ENCODE measurements at regions not wholly inside any gene's neighbourhood (a gene's known extent, or its start where the extent isn't known, plus 50 kb on each side); places are given as distances from the start of the nearest gene placed in this dataset.

DNA sequence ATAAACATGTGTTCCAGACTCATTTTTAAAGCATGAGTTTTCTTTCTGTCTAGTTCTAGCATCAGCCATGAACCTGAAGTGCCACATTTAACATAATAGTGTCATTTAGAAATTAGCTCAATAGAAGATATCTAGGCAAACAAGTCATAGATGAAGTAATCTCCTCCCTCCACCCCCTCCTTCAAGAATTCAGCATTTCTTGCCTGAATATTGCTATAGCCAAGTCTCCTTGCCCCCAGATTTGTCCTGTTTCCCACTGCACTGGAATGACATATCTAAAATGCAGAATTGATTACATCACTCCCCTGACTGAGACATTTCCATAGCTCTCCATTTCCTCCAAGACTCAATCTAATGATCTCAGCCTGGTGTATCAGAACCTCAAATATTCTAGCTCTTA, 134.9 kb upstream of the BACH2 start:
- H3F3A ChIP-seq (ENCODE audit: insufficient read depth, low read depth): no peaks in the 10 kb centered on the region
- DNase-seq: no peak
- H3K79me2 ChIP-seq (ENCODE audit: low read depth): no peaks in the 10 kb centered on the region
- no peaks in the 10 kb centered on the region for H3K27me3 ChIP-seq (ENCODE audit: insufficient read depth, low read depth)
- no peak overlapping the region for H3K4me2 ChIP-seq
- no peaks in the 10 kb centered on the region for H3K9me2 ChIP-seq (ENCODE audit: insufficient read depth)
- no peak overlapping the region for H3K27ac ChIP-seq
- TF ChIP-seq, protein P1, sequence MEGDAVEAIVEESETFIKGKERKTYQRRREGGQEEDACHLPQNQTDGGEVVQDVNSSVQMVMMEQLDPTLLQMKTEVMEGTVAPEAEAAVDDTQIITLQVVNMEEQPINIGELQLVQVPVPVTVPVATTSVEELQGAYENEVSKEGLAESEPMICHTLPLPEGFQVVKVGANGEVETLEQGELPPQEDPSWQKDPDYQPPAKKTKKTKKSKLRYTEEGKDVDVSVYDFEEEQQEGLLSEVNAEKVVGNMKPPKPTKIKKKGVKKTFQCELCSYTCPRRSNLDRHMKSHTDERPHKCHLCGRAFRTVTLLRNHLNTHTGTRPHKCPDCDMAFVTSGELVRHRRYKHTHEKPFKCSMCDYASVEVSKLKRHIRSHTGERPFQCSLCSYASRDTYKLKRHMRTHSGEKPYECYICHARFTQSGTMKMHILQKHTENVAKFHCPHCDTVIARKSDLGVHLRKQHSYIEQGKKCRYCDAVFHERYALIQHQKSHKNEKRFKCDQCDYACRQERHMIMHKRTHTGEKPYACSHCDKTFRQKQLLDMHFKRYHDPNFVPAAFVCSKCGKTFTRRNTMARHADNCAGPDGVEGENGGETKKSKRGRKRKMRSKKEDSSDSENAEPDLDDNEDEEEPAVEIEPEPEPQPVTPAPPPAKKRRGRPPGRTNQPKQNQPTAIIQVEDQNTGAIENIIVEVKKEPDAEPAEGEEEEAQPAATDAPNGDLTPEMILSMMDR (conservative IDR thresholded peaks at IDR 0.05): no peak
- no peak for TF ChIP-seq EZH2 (IDR thresholded peaks at IDR 0.05; ENCODE audit: low read depth)
- H3K4me1 ChIP-seq (replicated peaks; ENCODE audit: insufficient read depth): no peaks in the 10 kb centered on the region
- 0 out of 2 replicates have a peak, but pooled peaks cover 9% of the 10 kb centered on the region for H3K9me3 ChIP-seq (ENCODE audit: insufficient read depth, low read depth)
- intact Hi-C loops (cut with micrococcal nuclease; ENCODE audit: unreplicated experiment): no loop called here
- no peak overlapping the region for H2AFZ ChIP-seq
- CTCF ChIA-PET: no interaction called here
- H3K36me3 ChIP-seq (ENCODE audit: low read depth): no peaks in the 10 kb centered on the region
- H3K4me3 ChIP-seq: no peak overlapping the region
- no peaks in the 10 kb centered on the region for H4K20me1 ChIP-seq (ENCODE audit: insufficient read depth)
- no TSS peak for BruUV-seq (replicated peaks)
- POLR2A ChIA-PET (ENCODE audit: unreplicated experiment): no interaction called here

DNA sequence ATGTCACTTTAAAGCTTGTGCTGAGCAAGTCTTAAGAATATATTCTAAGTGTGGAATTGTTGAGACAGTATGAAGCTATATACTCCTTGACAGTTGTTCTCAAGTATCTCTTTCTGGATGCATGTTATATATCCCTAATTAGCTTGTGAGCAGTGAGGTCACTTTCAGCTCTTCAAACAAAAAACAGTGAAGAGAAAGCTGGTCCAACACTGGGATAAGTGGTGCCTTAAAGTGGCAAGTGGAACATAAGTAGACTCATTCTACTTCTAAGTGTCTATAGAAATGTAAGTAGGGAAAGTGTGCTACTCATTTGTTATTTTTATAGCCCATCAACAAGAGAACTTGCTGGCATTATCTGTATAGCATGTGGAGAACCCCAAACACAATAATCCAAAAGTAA, 133.1 kb upstream of the BACH2 start:
- 0 out of 2 replicates have a peak, but pooled peaks cover 9% of the 10 kb centered on the region for H3K9me3 ChIP-seq (ENCODE audit: insufficient read depth, low read depth)
- no peak overlapping the region for H2AFZ ChIP-seq
- POLR2A ChIA-PET (ENCODE audit: unreplicated experiment): interaction anchor here (0.6 kb wide), 1 partner anchor 1466 kb away, joined by 5 read pairs; the partner anchor contains the start of gene RNGTT
- no peaks in the 10 kb centered on the region for H3F3A ChIP-seq (ENCODE audit: insufficient read depth, low read depth)
- TF ChIP-seq EZH2 (IDR thresholded peaks at IDR 0.05; ENCODE audit: low read depth): no peak
- TF ChIP-seq, protein P1 (conservative IDR thresholded peaks at IDR 0.05): no peak
- no TSS peak for BruUV-seq (replicated peaks)
- H3K27ac ChIP-seq: no peak overlapping the region
- H3K36me3 ChIP-seq (ENCODE audit: low read depth): no peaks in the 10 kb centered on the region
- no peaks in the 10 kb centered on the region for H3K4me1 ChIP-seq (replicated peaks; ENCODE audit: insufficient read depth)
- intact Hi-C loops (cut with micrococcal nuclease; ENCODE audit: unreplicated experiment): no loop called here
- no peaks in the 10 kb centered on the region for H4K20me1 ChIP-seq (ENCODE audit: insufficient read depth)
- H3K79me2 ChIP-seq (ENCODE audit: low read depth): no peaks in the 10 kb centered on the region
- H3K4me2 ChIP-seq: no peak overlapping the region
- H3K4me3 ChIP-seq: no peak overlapping the region
- H3K9me2 ChIP-seq (ENCODE audit: insufficient read depth): no peaks in the 10 kb centered on the region
- H3K27me3 ChIP-seq (ENCODE audit: insufficient read depth, low read depth): no peaks in the 10 kb centered on the region
- no peak for DNase-seq
- CTCF ChIA-PET: no interaction called here

DNA sequence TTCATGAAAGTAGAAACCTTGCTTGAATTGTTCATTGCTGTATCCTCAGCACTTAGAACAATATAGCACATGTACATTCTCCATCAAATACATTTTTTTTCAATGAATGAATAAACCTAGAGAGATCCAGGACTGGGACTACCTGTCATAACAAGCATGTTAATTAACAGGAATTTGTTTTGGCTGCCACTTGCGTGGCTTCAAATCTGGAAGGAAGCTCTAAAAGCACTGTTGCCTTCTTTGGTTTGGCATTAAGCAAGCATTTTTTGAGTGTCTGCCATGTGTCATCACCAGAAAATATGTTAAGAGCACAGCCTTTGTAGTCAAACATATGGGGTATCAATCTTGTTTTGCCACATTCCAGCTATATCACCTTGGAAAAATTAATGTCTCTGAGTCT, 131.9 kb upstream of the BACH2 start:
- Histone ChIP-seq H3K9me2 (ENCODE audit: insufficient read depth) (no peaks in the 10 kb centered on the region), H3K79me2 (ENCODE audit: low read depth) (no peaks in the 10 kb centered on the region), H3K4me1 (replicated peaks; ENCODE audit: insufficient read depth) (no peaks in the 10 kb centered on the region), H4K20me1 (ENCODE audit: insufficient read depth) (no peaks in the 10 kb centered on the region), H3K4me2 (no peak overlapping the region), H3K27ac (no peak overlapping the region), H2AFZ (no peak overlapping the region), H3F3A (ENCODE audit: insufficient read depth, low read depth) (no peaks in the 10 kb centered on the region), H3K4me3 (no peak overlapping the region), H3K27me3 (ENCODE audit: insufficient read depth, low read depth) (no peaks in the 10 kb centered on the region), H3K36me3 (ENCODE audit: low read depth) (no peaks in the 10 kb centered on the region), H3K9me3 (ENCODE audit: insufficient read depth, low read depth) (0 out of 2 replicates have a peak, but pooled peaks cover 9% of the 10 kb centered on the region)
- intact Hi-C loops (cut with micrococcal nuclease; ENCODE audit: unreplicated experiment): no loop called here
- POLR2A ChIA-PET (ENCODE audit: unreplicated experiment): no interaction called here
- CTCF ChIA-PET: no interaction called here
- TF ChIP-seq EZH2 (IDR thresholded peaks at IDR 0.05; ENCODE audit: low read depth): no peak
- TF ChIP-seq, protein P1 (conservative IDR thresholded peaks at IDR 0.05): no peak
- BruUV-seq (replicated peaks): no TSS peak
- peak in 1 of 2 experiments; percentile 47 for DNase-seq

Measured in PC-9 (cell line).